BE2C (cell line): ENCODE measurements at regions not wholly inside any gene's neighbourhood (a gene's known extent, or its start where the extent isn't known, plus 50 kb on each side); places are given as distances from the start of the nearest gene placed in this dataset.

Experiments used
- DNase-seq: peaks from one replicate; pipeline ENCODE4 v3.0.0-alpha.2; 2020
- H3K27me3 ChIP-seq: fragments of 250-450 bp; sonication (Bioruptor Pico); 2 replicates; pipeline ENCODE4 v1.5.1; 2020; ENCODE audit warnings: mild to moderate bottlenecking
- H3K36me3 ChIP-seq: fragments of 250-450 bp; sonication (Bioruptor Pico); 2 replicates; pipeline ENCODE4 v1.5.1; 2020; ENCODE audit warnings: mild to moderate bottlenecking
- H3K4me1 ChIP-seq: fragments of 250-450 bp; sonication (Bioruptor Pico); 2 replicates; pipeline ENCODE4 v1.5.1; 2020
- H3K4me3 ChIP-seq: 2 replicates; pipeline ENCODE4 v1.5.1; 2011; ENCODE audit warnings: low read depth, low read length
- H3K9me3 ChIP-seq: fragments of 250-450 bp; sonication (Bioruptor Pico); 2 replicates; pipeline ENCODE4 v1.5.1; 2020
- TF ChIP-seq, protein P1 (sequence below): IDR thresholded peaks from 2 replicates; pipeline ENCODE4 v1.5.1; 2012; ENCODE audit warnings: mild to moderate bottlenecking, low read depth, low read length

DNA sequence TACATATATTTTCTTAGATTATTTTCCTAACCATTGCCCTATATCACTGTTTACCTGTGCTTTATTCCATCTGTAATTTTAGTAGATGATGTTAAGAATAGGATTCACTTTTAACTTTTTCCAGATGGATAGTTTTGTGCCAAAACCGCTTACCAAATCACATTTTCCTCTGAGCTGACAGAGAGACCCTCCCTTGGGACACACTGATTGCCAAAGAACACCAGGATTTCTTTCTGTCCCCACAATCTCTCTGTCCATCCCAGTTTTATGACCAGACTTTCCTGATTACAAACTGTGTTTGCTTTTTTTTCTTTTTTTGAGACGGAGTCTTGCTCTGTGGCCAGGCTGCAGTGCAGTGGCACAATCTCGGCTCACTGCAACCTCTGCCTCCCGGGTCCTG lies 81.3 kb upstream of the SPATA31C2 start:
- TF ChIP-seq, protein P1, sequence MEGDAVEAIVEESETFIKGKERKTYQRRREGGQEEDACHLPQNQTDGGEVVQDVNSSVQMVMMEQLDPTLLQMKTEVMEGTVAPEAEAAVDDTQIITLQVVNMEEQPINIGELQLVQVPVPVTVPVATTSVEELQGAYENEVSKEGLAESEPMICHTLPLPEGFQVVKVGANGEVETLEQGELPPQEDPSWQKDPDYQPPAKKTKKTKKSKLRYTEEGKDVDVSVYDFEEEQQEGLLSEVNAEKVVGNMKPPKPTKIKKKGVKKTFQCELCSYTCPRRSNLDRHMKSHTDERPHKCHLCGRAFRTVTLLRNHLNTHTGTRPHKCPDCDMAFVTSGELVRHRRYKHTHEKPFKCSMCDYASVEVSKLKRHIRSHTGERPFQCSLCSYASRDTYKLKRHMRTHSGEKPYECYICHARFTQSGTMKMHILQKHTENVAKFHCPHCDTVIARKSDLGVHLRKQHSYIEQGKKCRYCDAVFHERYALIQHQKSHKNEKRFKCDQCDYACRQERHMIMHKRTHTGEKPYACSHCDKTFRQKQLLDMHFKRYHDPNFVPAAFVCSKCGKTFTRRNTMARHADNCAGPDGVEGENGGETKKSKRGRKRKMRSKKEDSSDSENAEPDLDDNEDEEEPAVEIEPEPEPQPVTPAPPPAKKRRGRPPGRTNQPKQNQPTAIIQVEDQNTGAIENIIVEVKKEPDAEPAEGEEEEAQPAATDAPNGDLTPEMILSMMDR = no peak
- Histone ChIP-seq H3K9me3 (no peaks in the 10 kb centered on the region), H3K27me3 (no peaks in the 10 kb centered on the region), H3K4me1 (no peaks in the 10 kb centered on the region; the same call in 1 of the 2 replicates), H3K36me3 (no peaks in the 10 kb centered on the region), H3K4me3 (no peak overlapping the region)
- peak; percentile 18 for DNase-seq

DNA sequence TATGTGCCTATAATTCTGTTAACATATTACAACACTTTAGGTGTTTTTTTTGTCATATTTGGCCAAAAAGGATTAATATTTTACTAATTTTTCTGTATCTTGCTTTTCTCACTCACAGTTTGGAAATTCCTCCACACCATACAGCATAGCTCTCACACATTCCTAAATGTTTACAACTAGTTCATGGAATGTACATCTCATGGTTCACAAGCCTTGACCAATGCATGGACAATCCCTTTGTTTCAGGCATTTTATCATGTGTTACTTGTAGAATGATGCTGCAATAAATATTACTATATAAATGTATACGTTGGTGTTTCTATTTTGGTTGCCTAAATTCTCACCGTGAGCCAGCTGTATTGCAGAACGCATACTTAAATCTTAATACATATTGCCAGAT lies 80.5 kb upstream of the SPATA31C2 start:
- Histone ChIP-seq H3K36me3 (no peaks in the 10 kb centered on the region), H3K27me3 (no peaks in the 10 kb centered on the region), H3K9me3 (no peaks in the 10 kb centered on the region), H3K4me3 (no peak overlapping the region), H3K4me1 (no peaks in the 10 kb centered on the region; the same call in 1 of the 2 replicates)
- no peak for DNase-seq
- TF ChIP-seq, protein P1 = no peak

DNA sequence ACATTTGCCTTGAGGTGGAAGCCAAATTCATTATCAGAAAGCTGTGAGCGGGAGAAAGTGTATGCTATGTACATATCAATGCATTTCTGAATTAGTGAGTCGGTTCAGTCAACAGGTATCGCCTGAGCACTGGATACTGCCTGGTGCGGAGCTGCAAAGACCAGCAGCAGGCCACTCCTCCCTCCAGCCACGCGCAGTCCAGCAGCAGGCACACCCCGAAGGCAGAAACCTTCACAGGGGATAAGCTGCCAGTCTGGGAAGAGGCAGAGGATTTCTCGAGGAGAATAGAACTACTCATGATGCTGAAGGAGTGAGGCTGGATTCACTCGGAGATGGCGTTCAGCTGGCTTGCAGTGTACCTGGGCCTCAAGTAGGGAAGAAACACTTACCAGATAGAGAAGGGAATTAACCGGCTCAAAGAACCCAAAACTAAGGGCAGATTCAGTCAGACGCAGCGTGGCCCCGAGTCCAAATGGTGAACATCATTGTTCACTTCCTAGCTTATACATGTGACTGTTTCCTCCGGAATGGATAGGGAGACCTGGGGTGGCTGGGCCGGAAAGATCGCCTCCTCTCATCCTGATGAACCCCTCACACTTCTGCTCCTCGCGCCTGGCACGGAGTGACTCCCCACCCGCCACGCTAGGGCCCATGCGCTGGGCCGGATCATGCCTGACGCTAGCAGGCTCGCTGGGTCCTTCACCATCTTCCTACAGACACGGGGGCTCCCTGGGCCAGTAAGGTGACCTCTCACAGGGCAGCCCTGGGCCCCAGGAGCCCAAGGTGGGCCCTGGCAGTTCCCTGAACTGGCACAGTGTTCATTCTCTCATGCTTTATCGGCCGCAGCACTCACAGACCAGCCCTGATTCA lies 78.1 kb upstream of the SPATA31C2 start:
- no peak overlapping the region for H3K4me3 ChIP-seq
- H3K27me3 ChIP-seq = no peaks in the 10 kb centered on the region
- DNase-seq = no peak
- H3K9me3 ChIP-seq = no peaks in the 10 kb centered on the region
- no peaks in the 10 kb centered on the region for H3K36me3 ChIP-seq
- no peaks in the 10 kb centered on the region; the same call in 1 of the 2 replicates for H3K4me1 ChIP-seq
- TF ChIP-seq, protein P1 = no peak

DNA sequence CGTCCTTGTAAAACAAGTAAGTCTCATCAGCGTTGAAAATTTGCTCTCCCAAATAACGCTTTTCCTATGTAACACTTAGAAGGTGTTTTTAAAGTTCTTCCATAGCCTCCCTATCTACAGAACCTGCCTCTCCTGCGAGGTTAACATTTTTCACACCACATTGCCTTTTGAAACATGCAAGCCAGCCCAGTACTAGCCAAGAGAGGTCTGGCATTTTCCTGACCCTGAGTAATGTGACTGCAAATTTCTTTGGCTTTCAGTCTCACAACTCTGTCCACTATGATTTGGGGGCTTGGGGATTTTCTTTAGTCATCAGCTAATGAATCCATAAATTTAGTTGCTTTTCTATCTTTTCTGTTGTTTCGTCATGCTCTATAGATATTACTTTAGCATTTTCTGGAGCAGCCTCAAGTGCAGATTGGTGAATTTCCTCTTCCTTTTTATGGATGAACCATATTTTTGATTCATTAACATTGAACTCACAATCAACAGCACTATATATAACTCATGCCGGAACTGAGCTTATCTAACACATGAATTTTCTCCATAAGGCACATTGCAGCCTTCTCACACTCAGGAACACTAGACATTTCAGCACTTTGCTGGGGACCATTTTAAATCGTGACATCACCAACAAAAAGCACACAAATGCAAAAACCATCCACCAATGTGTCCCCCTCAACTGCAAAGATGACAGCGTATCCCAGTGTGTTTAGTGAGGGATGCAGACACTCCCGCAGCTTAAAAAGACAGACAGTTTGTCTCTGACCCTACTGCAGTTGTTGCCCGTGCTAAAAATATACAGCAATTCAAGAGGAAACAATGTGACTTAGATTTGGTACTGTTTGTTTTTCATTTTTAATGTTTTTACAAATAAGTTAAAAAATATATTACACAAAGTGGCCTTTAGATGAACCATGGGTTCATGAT lies 77.2 kb upstream of the SPATA31C2 start:
- TF ChIP-seq, protein P1 = no peak
- no peaks in the 10 kb centered on the region; the same call in 1 of the 2 replicates for H3K4me1 ChIP-seq
- H3K9me3 ChIP-seq = no peaks in the 10 kb centered on the region
- no peak for DNase-seq
- H3K27me3 ChIP-seq = no peaks in the 10 kb centered on the region
- no peak overlapping the region for H3K4me3 ChIP-seq
- no peaks in the 10 kb centered on the region for H3K36me3 ChIP-seq

DNA sequence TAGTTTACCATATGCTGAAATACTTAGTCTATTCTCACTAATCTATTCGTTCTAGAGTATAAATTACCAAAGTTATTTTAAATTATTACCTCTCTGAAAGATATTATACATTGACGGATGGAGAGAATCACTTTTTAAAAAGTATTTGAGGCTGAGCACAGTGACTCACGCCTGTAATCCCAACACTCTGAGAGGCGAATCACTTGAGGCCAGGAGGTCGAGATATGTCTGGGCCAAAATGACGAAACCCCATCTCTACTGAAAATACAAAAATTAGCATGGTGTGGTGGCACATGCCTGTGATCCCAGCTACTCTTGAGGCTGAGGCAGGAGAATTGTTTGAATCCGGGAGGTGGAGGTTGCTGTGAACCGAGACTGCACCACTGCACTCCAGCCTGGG lies 64.0 kb upstream of the SPATA31C2 start:
- TF ChIP-seq, protein P1 = no peak
- Histone ChIP-seq H3K9me3 (no peaks in the 10 kb centered on the region), H3K27me3 (peaks cover 3% of the 10 kb centered on the region; the same call in 1 of the 2 replicates), H3K36me3 (no peaks in the 10 kb centered on the region), H3K4me3 (no peak overlapping the region), H3K4me1 (no peaks in the 10 kb centered on the region)
- no peak for DNase-seq
